Sciatic nerve (tissue), 2 donors: ENCODE measurements at regions not wholly inside any gene's neighbourhood (a gene's known extent, or its start where the extent isn't known, plus 50 kb on each side); places are given as distances from the start of the nearest gene placed in this dataset.
A peak's percentile ranks its signal among the peaks of the same experiment; 100 is the strongest.

Experiments
- ATAC-seq: fragments of 200-7000 bp; cut with Tn5 transposase; one replicate; pipeline ENCODE4 v1.9.1; 2020; ENCODE audit warnings: mild to moderate bottlenecking, moderate library complexity
- DNase-seq: peaks from one replicate; pipeline ENCODE4 v3.0.0-alpha.2; 2020; ENCODE audit warnings: low spot score
- intact Hi-C: fragments of 100-400 bp; cut with DNase I; formaldehyde crosslinking; loops from one replicate; pipeline ENCODE4 v1.14.2; 2022
- donor health status: DM: no; HTN: no; CAD: no.
- donor health status: DM: no; HTN: no; CAD: no.

DNA sequence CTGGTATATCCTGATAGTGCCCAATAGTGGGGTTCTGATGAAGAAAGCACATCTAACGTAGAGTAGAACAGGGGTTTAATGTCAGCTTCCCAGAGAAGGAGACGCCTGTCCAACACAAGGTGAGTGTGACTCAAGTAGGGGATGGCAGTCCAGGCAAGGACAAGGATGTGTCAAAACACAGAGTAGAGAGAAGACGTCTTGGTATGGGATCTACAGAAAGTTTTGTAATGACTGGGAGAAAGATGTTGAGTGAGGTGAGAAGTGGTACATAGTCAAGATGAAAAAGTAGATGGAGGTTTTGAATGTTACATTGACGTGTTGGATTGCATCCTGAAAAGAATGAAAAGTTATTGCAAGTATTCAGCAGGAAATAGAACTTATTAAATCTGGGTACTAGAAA lies 124.4 kb downstream of the TMA16 start:
- DNase-seq (no peak), ATAC-seq (no peak)
- intact Hi-C loops, result no loop called here

DNA sequence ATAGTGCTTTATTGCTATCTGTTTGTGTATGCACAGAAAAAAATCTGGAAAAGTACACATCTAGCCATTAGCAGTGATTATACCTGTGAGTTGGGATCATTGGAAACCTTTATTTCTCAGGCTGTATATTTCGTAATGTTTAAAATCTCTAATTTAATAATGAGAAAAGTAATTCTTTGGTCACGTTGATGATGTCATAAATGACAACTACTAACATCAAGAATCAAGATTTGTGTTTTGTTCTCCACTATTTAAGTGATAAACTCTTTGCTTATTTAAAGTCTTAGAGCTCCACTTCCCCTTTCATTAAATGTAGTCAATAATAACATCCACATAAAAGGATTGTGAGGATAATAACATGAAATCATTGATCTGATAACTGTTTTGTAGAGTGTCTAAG lies 126.2 kb downstream of the TMA16 start:
- no peak for ATAC-seq
- intact Hi-C loops, result no loop called here
- no peak for DNase-seq

DNA sequence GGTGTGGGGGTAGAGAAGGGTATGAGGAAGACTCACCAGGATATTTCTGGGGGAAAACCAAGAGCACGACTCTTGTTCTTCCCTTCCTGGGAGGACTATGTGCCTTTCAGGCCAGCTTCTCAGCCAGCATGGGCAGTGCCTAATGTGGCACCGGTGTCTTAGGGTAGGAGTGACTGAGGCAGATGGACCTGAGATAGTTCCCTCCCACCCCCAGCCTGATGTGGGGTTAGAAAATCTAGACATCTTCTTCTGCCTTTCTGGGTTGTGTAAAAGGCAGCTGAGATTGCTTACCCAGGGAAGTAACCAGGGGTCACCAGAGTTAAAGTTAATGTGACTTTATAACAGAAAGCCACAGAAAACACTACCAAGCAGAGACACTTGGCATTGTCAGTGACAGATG lies 127.3 kb downstream of the TMA16 start:
- ATAC-seq, result peak; percentile 39
- intact Hi-C loops, result no loop called here
- DNase-seq, result no peak

DNA sequence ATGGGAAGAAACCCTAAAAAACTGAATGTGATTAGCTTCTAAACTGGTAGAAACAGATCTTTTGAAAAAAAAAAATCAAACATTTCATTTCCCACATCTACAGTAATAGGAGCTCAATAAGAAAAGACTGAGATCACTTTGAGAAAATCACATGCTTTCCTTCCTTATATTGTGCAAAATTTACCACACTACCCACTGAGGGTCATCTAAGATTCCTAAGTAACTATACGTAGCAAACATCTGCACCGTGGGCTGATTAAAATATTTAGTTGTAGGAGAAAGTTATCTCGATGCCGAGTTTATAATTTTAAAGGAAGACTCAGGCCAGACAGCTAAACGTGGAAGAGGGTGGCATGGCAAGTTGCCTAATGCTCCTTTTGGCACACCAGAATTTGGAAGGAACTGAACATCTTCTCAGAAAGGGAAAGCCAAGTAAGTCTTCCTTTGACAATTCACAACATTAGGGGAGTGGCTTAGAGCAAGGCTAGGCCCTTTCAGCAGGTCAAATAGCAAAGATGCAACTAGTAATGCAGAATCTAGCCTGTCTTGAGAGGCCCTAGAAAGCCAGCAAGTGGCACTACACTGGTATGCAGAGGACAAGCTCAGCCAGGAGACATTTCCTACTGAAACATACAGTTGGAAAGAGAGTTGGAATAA lies 128.0 kb downstream of the TMA16 start:
- intact Hi-C loops, result no loop called here
- peak; percentile 62 for ATAC-seq

DNA sequence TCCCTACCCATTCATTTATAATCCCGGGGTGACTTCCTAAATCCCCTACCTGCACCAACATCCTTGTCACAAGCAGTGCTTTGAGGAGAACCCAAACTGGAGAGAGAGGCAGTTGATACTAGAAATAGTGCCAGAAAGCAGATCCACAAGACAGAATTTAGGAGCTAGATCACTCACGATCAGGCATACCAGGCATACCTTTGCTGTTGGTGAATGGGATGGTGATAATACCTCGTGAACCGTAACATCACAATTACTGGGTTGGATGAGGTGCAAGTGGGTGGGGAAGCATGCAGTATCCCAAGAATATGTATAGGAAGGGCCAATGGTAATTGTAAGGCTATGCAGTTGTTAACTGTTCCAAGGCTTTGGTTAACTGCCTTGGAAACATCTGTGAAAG lies 129.3 kb downstream of the TMA16 start:
- ATAC-seq, result no peak
- DNase-seq, result no peak
- intact Hi-C loops, result no loop called here

More for the DNA sequence above, 128.0 kb downstream of the TMA16 start:
- no peak for DNase-seq

DNA sequence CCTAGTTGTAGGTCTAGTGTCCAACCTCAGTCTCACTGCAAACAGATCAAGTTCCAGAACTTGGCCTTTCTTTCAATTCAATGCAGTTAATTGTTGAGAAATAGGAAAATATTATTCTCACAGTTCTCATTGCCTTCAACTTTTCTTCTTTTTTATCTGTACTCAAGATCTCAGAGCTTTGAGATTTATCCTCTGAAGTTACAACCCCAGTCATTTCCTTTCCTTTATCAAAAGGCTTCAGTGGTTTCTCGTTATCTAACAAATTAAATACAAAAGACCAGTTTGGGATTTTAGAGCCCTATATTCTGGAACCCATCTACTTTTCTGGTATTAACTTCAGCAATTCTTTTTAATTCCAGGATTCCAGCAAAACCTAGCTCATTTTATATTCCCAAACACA lies 130.2 kb downstream of the TMA16 start:
- ATAC-seq (no peak), DNase-seq (no peak)
- intact Hi-C loops, result no loop called here

DNA sequence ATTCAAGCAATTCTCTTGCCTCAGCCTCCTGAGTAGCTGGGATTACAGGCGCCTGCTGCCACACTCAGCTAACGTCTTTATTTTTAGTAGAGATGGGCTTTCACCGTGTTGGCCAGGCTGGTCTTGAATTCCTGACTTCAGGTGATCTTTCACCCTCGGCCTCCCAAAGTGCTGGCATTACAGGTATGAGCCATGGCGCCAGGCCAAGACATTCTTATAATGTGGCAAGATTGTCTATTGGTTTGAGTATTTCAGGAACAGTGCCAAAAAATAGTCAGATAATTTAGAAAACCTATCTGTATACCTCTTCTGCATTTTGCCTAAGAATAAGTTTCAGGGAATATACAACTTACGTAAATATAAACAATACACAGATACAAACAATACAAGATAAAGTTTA lies 136.8 kb downstream of the TMA16 start:
- DNase-seq (no peak), ATAC-seq (no peak)
- intact Hi-C loops, result no loop called here

DNA sequence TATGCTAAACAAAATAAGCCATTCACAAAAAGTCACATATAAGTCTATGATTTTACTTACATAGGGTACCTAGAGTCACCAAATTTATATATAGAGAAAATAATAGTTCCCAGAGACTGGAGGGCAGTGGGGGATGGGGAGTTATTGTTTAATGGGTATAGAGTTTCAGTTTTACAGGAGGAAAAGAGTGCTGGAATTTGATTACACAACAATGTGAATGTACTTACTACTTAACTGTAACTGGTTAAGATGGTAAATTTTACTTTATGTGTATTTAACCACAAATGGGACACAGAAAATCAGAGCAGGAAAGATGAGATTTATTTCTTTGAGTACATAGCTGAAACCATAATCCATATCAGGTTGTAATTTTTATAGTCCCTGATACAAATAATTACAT lies 144.4 kb downstream of the TMA16 start:
- DNase-seq (no peak), ATAC-seq (no peak)
- intact Hi-C loops, result no loop called here

DNA sequence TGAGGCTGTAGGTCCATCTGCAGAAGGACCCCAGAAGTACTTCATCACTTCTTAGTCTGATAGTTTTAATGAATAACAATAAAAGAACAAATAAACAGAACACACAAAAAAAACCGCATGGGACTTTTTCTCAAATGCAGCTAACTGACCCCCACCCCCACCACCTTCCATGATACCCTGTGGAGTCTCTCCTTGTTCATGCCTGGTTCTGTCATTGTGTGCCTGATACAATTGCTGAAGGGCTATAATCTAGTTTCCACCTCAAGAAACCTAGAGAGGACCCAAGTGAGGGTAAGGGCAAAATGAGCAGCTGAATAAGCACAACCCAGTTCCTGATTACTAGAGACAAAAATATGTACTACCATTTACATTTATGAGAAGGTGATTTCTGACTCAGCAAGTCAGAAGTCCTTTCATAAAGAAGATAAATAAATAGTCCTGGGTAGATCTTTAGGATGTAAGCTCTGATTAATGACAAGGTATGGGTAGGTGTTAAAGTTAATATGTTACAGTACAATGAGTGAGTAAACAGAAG lies 155.1 kb downstream of the TMA16 start:
- ATAC-seq (no peak), DNase-seq (no peak)
- intact Hi-C loops, result no loop called here

DNA sequence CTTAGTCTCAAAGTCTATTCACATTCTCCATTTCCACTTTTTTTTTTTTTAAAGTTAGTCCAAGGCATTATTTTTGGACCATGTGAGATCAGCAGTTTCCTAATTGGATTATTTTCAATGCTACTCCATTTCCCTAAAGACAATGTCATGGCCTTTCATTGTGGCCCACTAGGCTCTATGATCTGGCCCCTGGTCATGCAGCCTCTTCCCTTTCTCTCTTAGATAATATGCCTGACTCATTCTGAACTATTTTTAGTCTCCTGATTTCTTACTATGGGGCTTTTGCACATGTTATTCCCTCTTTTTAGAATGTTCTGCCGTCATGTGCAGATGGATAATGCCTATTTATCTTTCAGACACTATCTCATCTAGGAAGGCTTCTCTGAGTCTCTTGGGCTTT lies 157.3 kb downstream of the TMA16 start:
- intact Hi-C loops, result no loop called here
- DNase-seq (no peak), ATAC-seq (no peak)

DNA sequence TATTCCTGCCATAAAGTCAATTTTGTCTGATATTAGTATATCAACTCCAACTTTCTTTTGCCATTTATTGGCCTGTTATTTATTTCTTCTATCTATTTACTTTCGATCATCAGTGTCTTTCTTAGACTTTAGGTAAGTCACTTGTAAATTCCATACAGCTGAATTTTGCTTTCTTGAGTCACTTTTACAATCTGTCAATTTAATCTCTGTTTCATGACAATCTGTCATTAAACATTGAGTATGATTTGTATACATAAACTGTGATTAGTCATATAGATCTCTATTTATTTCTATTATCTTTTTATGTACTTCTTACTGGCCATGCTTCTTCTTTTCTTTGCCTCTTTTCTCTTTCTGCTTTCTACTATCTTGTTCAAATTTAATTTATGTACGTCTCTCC lies 160.1 kb downstream of the TMA16 start:
- ATAC-seq, result no peak

DNA sequence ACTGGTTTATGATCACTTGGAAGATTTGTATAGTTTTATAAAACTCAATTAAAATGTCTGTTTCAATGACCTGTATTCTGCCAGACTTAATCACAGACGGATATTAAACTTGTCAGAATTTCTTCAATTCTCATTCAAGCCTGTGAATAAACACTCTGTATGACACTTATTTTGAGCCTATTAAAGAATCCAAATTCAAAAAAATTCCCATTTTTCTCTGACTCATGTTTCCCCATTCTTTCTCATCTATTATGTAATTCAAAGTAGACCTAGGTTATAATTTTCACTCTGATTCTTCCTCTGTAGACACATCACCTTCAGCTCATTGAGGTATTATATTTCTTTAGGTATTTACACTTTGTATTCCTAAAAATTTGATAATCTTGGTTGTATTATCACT lies 166.1 kb downstream of the TMA16 start:
- no peak for DNase-seq
- intact Hi-C loops, result no loop called here
- no peak for ATAC-seq

More for the DNA sequence above, 160.1 kb downstream of the TMA16 start:
- intact Hi-C loops, result no loop called here
- DNase-seq, result no peak

DNA sequence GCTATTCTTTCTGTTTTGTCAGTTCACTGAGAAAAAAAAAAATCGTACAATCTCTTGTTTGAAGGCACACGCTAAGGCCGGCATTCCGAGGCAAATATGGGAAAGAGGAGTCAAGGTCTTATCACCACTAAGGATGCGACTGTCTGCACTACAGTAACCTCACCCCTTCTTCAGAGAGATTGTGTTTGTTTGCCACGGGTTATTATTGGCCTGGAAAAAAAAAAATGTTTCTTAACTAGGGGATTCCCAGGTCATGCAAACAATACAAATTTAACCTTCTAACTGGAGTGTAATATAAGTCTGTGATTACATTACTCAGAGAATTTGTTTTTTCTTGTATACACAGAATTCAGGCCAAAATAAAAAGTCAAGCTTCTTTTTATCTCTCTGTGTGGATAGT lies 168.3 kb downstream of the TMA16 start:
- intact Hi-C loops, result no loop called here
- ATAC-seq (no peak), DNase-seq (no peak)

DNA sequence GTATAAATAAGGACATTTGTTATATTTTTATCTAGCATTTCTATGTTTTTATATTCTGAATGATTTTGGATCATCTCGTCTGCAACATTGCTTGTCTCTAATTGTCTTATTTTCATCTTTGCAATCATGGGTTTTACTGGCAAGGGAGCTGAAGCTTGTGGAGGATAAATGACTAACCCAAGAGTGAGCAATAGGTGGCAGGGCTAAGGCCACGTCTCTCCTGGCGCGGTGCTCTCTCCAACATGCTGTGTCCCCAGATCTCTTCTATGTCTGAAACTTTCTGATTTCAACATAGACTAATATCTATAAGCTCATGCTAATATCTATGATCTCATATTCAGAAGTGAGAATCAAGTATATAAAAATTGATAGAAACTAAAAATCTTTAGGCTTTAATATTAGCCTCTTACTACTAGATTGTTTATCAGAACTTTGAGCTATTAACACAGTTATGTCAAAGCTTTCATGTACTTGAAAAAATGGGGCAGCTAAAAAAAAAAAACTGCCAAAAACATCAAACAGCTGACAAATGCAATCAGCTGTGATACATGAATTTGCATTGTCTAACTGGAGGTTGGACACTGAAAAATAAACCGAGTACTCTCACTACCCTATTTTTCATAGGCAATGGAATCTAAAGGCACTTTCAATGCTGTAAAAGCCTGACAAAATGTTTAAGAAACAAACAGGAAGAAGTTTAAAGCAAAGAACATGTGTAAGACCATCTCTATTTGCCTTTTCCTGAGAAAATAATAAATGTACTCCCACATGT lies 169.2 kb downstream of the TMA16 start:
- intact Hi-C loops, result no loop called here
- no peak for ATAC-seq
- no peak for DNase-seq

DNA sequence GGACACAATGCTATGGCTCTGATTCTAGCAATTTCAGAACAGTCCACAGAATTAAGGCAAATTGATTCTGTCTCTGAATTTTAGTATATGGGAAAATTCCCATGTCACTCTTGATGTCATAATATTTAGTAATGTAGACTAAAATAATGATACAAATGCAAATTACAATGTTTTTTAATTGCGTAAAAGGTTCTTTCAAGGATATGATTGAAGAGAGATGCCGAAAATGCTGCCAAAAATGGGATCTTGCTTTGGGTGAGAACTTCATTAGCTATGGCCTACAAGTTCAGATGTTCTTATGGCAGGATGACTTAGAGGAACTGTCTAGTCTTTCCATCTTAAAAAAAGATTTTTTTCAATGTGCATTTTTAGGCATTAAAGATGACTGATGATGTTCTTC lies 170.6 kb downstream of the TMA16 start:
- DNase-seq, result no peak
- intact Hi-C loops, result no loop called here
- ATAC-seq, result no peak

DNA sequence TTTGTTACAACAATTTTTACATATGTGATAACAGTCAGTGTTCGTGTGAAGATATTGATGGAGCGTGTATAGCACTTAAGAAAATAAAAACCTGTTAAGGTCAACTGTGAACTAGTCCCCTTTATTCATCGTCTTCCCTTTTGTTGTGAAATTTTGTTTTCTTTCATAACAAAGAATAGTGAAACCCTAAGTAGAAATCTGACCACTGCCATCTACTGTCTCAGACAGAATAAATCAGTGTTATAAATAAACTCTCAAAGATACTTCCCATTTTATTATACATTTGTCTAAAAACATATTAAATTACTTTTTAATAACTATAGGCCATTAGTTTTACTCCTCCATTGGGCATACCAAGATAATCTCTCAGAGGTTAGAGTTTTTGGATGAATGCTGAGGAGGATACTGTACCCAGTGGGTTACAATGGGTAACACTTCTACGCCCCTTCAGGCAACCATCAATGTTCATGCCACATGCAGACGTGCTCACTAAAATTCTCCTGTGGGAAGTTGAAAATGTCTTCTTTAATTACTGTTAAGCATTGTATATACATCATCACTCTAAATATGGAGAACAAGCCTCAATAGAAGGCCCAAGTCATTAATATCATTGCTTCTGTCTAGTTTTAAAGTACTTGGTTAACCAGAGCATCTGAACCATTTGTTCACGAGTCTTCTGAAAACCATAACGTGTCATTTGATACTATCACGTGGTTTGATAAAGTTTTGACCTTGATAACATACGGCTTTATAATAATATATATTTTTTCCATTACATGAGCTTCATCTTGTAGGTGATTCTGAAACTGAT lies 171.2 kb downstream of the TMA16 start:
- DNase-seq, result no peak
- intact Hi-C loops, result no loop called here
- ATAC-seq, result peak; percentile 30

DNA sequence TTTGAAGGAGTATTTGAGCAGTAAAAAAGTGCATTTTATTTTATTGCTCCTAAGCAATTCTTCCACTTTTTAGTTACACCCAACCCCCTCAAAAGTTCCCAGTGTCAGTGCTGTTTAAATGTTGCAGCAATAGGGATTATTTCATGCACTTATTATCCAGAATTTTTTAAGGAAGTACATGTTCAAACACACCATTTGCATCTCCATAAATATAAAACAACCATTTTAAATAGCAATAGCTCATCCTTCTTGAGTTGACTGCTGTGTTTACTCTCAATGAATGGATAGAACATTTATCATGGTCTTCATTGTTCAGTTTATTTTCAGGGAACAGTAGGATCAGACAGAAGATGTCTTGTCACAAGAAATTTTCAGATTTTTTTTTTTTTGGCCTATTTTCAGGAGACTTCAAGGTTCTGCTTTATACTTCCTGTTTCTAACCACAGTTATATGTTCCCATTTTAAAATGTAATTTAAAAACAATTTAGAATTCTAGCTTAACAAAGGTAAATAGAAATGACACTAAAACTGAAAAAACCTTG lies 171.9 kb downstream of the TMA16 start:
- ATAC-seq, result peak; percentile 32
- intact Hi-C loops, result no loop called here

DNA sequence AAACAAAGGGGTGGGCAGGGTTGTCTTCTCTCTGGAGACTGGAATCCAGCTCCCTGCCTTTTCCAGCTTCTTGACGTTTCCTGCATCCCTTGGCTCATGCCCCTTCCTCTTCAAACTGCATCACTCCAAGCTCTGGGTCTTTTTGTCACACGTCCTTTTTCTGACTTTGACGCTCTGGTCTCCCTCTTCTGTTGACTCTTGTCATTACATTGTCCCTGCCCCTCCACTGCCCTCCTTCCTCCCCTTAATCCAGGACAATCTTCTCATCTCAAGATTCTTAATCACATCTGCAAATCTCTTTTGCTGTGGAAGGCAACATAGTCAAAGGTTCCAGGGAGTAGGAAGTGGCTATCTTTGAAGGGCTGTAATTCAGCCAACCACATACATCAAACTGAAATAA lies 178.3 kb downstream of the TMA16 start:
- no peak for ATAC-seq
- no peak for DNase-seq
- intact Hi-C loops, result no loop called here

More for the DNA sequence above, 171.9 kb downstream of the TMA16 start:
- no peak for DNase-seq

DNA sequence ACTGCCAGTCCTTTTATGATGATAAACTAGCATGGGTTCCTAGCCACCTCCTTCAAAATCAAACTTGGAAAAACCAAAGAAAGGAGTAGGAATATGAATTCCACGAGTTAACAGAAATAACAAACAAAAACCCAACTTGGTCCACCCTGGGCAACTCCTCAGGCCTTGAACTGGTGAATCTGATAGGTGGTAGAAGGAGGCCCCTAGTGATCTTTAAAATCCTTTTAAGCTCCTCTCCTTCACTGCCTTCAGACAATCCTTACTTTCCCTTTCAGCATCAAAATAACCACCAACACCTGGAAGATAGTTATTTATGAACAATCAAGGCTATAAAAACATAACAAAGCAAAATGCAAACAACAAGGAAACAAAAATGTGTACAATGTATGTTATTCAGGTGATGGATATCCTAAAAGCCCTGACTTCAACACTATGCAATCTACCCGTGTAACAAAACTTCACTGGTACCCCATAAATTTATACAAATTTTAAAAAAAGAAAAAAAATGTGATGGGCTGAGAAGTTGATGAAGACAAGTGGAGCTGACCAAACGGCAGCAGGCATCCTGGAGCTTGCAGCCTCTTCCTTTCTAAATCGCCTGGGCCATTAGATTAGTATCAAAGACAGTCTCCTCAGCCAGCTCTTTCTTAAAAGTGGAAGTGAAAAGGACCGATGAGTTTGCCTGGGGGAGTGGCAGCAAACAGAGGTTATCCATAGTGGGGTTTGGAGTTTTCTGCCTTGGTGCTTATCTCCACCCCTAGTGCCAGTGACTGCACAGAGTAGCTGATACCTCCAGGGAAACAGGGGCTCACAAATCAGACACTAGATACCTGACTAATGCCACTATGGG lies 179.6 kb downstream of the TMA16 start:
- intact Hi-C loops, result no loop called here
- DNase-seq, result no peak
- ATAC-seq, result no peak
